ENCODE measurements at regions not wholly inside any gene's neighbourhood (a gene's known extent, or its start where the extent isn't known, plus 50 kb on each side); places are given as distances from the start of the nearest gene placed in this dataset.

DNA sequence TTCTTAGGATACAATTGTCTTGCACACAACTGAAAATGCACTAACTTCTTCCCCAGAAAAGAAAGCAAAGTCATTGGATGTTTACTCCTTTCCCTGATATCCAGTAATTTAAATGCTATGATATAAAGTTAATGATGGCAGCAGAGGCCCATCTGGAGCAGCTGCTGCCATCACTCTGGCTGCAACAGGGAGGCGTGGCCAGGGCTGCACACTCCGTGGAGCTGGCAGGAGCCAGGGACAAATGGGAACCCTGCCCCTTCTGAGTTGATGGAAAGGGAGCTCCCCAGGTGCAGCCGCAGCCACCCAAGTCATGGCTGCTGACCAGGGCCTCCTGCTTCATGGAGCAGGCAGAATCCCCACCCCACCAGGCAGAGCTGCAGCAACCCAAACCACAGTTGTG lies 72.6 kb upstream of the ALDH1A3 start:
- CTCF ChIA-PET = no interaction called here
- in situ Hi-C loops (cut with MboI) = no loop called here

More for the DNA sequence above, 72.6 kb upstream of the ALDH1A3 start:
- Histone ChIP-seq H3K27ac (ENCODE audit: control insufficient read depth, insufficient read depth) (no peak overlapping the region), H3K4me2 (ENCODE audit: control insufficient read depth, insufficient read depth) (no peak overlapping the region), H3K79me2 (ENCODE audit: control insufficient read depth, insufficient read depth, low read length) (no peaks in the 10 kb centered on the region), H3K4me3 (no peak overlapping the region), H3K36me3 (ENCODE audit: control insufficient read depth in 2 of 2, insufficient read depth in 2 of 2, low read length in 1 of 2) (no peaks in the 10 kb centered on the region), H3K9ac (ENCODE audit: control insufficient read depth, insufficient read depth, low read length) (no peak overlapping the region), H3K9me3 (replicated peaks; ENCODE audit: control insufficient read depth, insufficient read depth, low read length) (peaks cover 6% of the 10 kb centered on the region; the same call in 2 of the 3 replicates), H3K4me1 (ENCODE audit: control insufficient read depth, insufficient read depth, low read length) (no peaks in the 10 kb centered on the region), H3K27me3 (replicated peaks in 1 of 2; ENCODE audit: control insufficient read depth in 2 of 2, insufficient read depth in 2 of 2, low read length in 1 of 2) (no peaks in the 10 kb centered on the region), H2AFZ (ENCODE audit: control insufficient read depth, low read depth, low read length) (no peak overlapping the region), H4K20me1 (ENCODE audit: control insufficient read depth, insufficient read depth) (no peaks in the 10 kb centered on the region)
- intact Hi-C loops (cut with micrococcal nuclease; ENCODE audit: unreplicated experiment) = no loop called here
- BruUV-seq (replicated peaks) = no TSS peak
- RAD21 ChIA-PET (ENCODE audit: unreplicated experiment) = no interaction called here
- SMC1A ChIA-PET (ENCODE audit: uncharacterized antibody, unreplicated experiment) = no interaction called here
- ATAC-seq = no peak
- POLR2A ChIA-PET = no interaction called here
- no peak for DNase-seq (ENCODE audit: low read depth, low spot score)
- 29% methylated on average over 3 of the region's 3 CpGs for WGBS (ENCODE audit: insufficient coverage, insufficient replicate concordance, low lambda C conversion rate, missing lambda C conversion rate)
- FAIRE-seq = no peak
- no peak for TF ChIP-seq CREM (IDR thresholded peaks at IDR 0.05; ENCODE audit: low read depth)
- no peak for TF ChIP-seq MYB (IDR thresholded peaks at IDR 0.05; ENCODE audit: borderline replicate concordance, low read depth, low read length)
- TF ChIP-seq RBBP5 (conservative IDR thresholded peaks at IDR 0.05) = no peak
- TF ChIP-seq ZNF207 (IDR thresholded peaks at IDR 0.05; ENCODE audit: borderline replicate concordance) = no peak
- no peak for TF ChIP-seq ZNF274 (IDR thresholded peaks at IDR 0.05; ENCODE audit: insufficient read depth, insufficient read length)
- TF ChIP-seq ZNF217 (IDR thresholded peaks at IDR 0.05) = no peak
- TF ChIP-seq REST (IDR thresholded peaks at IDR 0.05; ENCODE audit: low read depth, low read length) = no peak
- TF ChIP-seq NRF1 (conservative IDR thresholded peaks at IDR 0.05; ENCODE audit: low read depth, low read length) = no peak
- TF ChIP-seq PRDM15 (CRISPR knock-in tag; IDR thresholded peaks at IDR 0.05) = no peak

All from GM12878 (cell line).